Transverse colon (tissue), 4 donors: ENCODE measurements at regions not wholly inside any gene's neighbourhood (a gene's known extent, or its start where the extent isn't known, plus 50 kb on each side); places are given as distances from the start of the nearest gene placed in this dataset.
"Not testable (repeated sequence)": the region's sequence is repeated elsewhere in the genome, so short reads cannot be mapped to it uniquely, and the experiment has no call there.

Experiments used
- DNase-seq: peaks from one replicate; pipeline ENCODE4 v3.0.0-alpha.2; 2019
- H3K27ac ChIP-seq, 4 donors: fragments of 200-600 bp; sonication (generic); 2 replicates each; pipeline ENCODE4 v1.5.1; 2016 to 2018; ENCODE audit warnings: inconsistent platforms in 4 of 4
- H3K27me3 ChIP-seq: fragments of 200-600 bp; sonication (generic); 2 replicates; pipeline ENCODE4 v1.5.1; 2017; ENCODE audit warnings: inconsistent platforms
- H3K36me3 ChIP-seq, 4 donors: fragments of 200-600 bp; sonication (generic); 2 replicates each; pipeline ENCODE4 v1.5.1; 2017 to 2019; ENCODE audit warnings: inconsistent platforms in 4 of 4
- H3K4me1 ChIP-seq, 4 donors: fragments of 200-600 bp; sonication (generic); 2 replicates each; pipeline ENCODE4 v1.5.1; 2017 to 2020; ENCODE audit warnings: inconsistent platforms in 4 of 4
- H3K4me3 ChIP-seq, 4 donors: fragments of 200-600 bp; sonication (generic); 1 replicate in 1 of 4; 2 replicates in 3 of 4; pipeline versions ENCODE4 v1.5.1 to v1.6.1; 2017 to 2019; ENCODE audit warnings: inconsistent platforms in 4 of 4
- H3K9me3 ChIP-seq, 2 donors: fragments of 200-600 bp; sonication (generic); 2 replicates each; pipeline ENCODE4 v1.5.1; 2017 to 2019; ENCODE audit warnings: inconsistent platforms in 2 of 2
- EP300 ChIP-seq: sonication (generic); formaldehyde crosslinking; IDR thresholded peaks from one replicate; pipeline ENCODE4 v1.6.1; 2017; ENCODE audit warnings: antibody characterized with exemption, low read depth
- POLR2A ChIP-seq: fragments of 450-650 bp; IDR thresholded peaks from one replicate; pipeline ENCODE4 v1.6.1; 2016; ENCODE audit warnings: antibody characterized with exemption, mild to moderate bottlenecking, moderate library complexity
- POLR2AphosphoS5 ChIP-seq, 3 donors: sonication (generic); formaldehyde crosslinking; IDR thresholded peaks; one replicate each; pipeline ENCODE4 v1.6.1; 2016; ENCODE audit warnings: antibody characterized with exemption in 3 of 3
- WGBS, 2 donors: methylation state at CpG; one replicate each; pipeline ENCODE4 v1.1.5; 2018; ENCODE audit warnings: low coverage in 1 of 2; 5-methylcytosine and 5-hydroxymethylcytosine counted together
- in situ Hi-C, 4 donors: fragments of 200-750 bp; cut with MboI; loops; one replicate each; pipeline versions ENCODE4 v1.15.0 to v1.15.1; 2017; ENCODE audit warnings: low sequenced_read_pairs in 3 of 4, low pct_ligation_motif_present in 1 of 4, low pct_unique_long_range_greater_than_20kb in 1 of 4
- intact Hi-C: fragments of 100-400 bp; cut with DNase I; formaldehyde crosslinking; loops from one replicate; pipeline ENCODE4 v1.15.1; 2023; ENCODE audit warnings: low total_unique reads
- TF ChIP-seq, protein P1 (sequence below), 5 experiments: fragments of 200-600 bp in 3 of 5; fragments of 450-650 bp in 2 of 5; sonication (generic) in 3 of 5; IDR thresholded peaks; 1 replicate in 2 of 5; 2 replicates in 3 of 5; pipeline ENCODE4 v1.5.1; 2016 to 2017; ENCODE audit warnings: antibody characterized with exemption in 5 of 5, inconsistent platforms in 3 of 5, mild to moderate bottlenecking in 2 of 5, moderate library complexity in 1 of 5

DNA sequence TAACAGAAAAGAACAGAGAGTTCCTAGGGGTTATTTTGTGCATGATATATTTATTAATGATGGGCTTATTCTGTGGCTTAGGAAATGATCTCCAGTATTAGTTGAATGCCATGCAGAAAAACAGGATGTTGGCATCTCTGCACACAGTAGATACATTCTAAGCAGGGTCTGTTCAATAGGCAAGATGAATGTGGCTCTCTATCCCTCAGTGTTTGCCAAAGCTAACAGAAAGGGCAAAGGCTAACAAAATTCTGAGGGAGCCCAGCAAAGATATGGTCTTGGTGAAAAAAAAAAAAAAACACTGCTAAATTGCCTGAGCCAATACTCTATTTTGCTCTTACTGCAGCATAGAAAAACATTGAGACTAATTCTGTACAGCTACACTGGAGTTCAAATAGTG, 1095.8 kb downstream of the UQCRFS1 start:
- Histone ChIP-seq H3K27ac (no peak overlapping the region), H3K36me3 (no peaks in the 10 kb centered on the region), H3K9me3 (no peaks in the 10 kb centered on the region), H3K4me1 (no peaks in the 10 kb centered on the region), H3K4me3 (no peak overlapping the region), H3K27me3 (no peaks in the 10 kb centered on the region)
- in situ Hi-C loops = no loop called here
- intact Hi-C loops = no loop called here
- no peak for DNase-seq
- TF ChIP-seq, protein P1, sequence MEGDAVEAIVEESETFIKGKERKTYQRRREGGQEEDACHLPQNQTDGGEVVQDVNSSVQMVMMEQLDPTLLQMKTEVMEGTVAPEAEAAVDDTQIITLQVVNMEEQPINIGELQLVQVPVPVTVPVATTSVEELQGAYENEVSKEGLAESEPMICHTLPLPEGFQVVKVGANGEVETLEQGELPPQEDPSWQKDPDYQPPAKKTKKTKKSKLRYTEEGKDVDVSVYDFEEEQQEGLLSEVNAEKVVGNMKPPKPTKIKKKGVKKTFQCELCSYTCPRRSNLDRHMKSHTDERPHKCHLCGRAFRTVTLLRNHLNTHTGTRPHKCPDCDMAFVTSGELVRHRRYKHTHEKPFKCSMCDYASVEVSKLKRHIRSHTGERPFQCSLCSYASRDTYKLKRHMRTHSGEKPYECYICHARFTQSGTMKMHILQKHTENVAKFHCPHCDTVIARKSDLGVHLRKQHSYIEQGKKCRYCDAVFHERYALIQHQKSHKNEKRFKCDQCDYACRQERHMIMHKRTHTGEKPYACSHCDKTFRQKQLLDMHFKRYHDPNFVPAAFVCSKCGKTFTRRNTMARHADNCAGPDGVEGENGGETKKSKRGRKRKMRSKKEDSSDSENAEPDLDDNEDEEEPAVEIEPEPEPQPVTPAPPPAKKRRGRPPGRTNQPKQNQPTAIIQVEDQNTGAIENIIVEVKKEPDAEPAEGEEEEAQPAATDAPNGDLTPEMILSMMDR (IDR thresholded peaks at IDR 0.05) = no peak
- TF ChIP-seq POLR2AphosphoS5 (IDR thresholded peaks at IDR 0.05) (no peak), POLR2A (no peak), EP300 (no peak)

DNA sequence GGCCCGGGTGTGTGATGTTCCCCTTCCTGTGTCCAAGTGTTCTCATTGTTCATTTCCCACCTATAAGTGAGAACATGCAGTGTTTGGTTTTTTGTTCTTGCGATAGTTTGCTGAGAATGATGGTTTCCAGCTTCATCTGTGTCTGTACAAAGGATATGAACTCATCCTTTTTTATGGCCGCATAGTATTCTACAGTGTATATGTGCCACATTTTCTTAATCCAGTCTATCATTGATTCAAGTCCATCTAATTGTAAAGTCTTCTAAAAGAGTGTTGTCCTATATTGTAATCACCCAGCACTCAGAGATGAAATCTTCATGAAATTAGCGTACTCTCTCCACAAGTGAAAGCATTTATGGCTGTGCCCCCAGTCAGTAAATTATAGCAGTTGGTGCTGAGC, 1096.6 kb downstream of the UQCRFS1 start:
- H3K9me3 ChIP-seq, H3K27me3 ChIP-seq, H3K36me3 ChIP-seq, DNase-seq, H3K4me1 ChIP-seq, intact Hi-C loops, in situ Hi-C loops, H3K4me3 ChIP-seq, H3K27ac ChIP-seq: not testable (repeated sequence)
- WGBS, 2 donors = 90 to 100% methylated on average over 2 to 4 of the region's 4 CpGs

DNA sequence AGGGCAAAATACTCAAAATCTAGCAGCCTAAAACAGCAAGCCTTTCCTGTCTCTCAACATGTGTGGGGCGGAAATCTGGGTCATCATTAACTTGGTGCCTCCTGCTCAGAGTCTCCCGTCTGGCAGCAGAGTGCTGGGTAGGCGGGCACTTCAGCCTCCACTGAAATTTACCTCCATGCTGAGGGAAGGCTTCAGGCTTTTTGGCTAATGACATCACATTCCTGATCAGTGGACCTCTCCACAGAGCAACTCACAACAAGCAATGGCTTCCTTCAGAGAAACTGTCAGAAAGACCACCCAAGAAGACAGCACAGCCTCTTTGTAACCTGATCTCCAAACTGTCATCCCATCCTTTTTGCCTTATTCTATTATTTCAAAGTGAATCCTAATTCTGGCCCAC, 1109.0 kb downstream of the UQCRFS1 start:
- Histone ChIP-seq H3K27me3 (no peaks in the 10 kb centered on the region), H3K36me3 (no peaks in the 10 kb centered on the region), H3K4me3 (no peak overlapping the region), H3K27ac (no peak overlapping the region), H3K4me1 (no peaks in the 10 kb centered on the region), H3K9me3 (no peaks in the 10 kb centered on the region)
- in situ Hi-C loops (no loop called here), intact Hi-C loops (no loop called here)
- TF ChIP-seq POLR2A (no peak), EP300 (no peak), POLR2AphosphoS5 (IDR thresholded peaks at IDR 0.05) (no peak)
- TF ChIP-seq, protein P1 (IDR thresholded peaks at IDR 0.05) = no peak
- 71% methylated on average over 3 of the region's 3 CpGs; no CpG with 5 or more reads in 1 of the 2 donors for WGBS, 2 donors
- DNase-seq = no peak

DNA sequence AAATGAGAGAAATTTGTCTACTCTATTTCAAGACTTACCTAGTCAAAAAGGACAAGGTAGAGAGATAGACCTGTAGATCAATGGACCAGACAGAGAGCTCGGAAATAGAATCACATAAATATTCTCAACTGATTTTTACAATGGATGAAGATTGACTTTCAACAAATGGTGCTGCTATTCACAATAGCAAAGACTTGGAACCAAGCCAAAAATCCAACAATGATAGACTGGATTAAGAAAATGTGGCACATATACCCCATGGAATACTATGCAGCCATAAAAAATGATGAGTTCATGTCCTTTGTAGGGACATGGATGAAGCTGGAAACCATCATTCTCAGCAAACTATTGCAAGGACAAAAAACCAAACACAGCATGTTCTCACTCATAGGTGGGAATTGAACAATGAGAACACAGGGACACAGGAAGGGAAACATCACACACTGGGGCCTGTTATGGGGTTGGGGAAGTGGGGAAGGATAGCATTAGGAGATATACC, 1128.2 kb downstream of the UQCRFS1 start:
- H3K36me3 ChIP-seq, H3K9me3 ChIP-seq, H3K4me3 ChIP-seq, H3K4me1 ChIP-seq, H3K27ac ChIP-seq, intact Hi-C loops, H3K27me3 ChIP-seq, DNase-seq, in situ Hi-C loops: not testable (repeated sequence)
- WGBS, 2 donors = 88 to 100% methylated on average over 1 of the region's 1 CpG

DNA sequence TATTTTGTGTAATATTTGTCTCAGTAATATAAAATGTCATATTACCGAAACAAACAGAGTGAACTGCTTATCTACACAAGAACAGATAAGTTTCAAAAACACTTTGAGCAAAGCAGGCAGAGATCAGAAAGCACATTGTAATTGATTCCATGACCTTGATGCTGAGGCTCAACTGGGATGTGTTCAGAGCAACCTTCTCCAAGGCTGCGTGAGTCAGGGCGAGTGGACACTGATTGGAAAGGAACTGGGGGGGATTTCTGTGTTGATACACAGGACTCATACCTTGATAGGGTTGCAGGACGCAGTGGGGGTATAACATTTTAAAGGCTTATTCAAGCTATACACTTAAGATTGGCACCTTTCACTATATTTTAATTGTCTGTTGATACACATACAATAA, 1136.3 kb downstream of the UQCRFS1 start:
- 82 to 95% methylated on average over 2 to 4 of the region's 4 CpGs for WGBS, 2 donors
- in situ Hi-C loops = no loop called here

More for the DNA sequence above, 1136.3 kb downstream of the UQCRFS1 start:
- no peak for TF ChIP-seq POLR2AphosphoS5 (IDR thresholded peaks at IDR 0.05)
- no peak for TF ChIP-seq EP300
- TF ChIP-seq, protein P1 (IDR thresholded peaks at IDR 0.05) = no peak
- TF ChIP-seq POLR2A = no peak
- no peaks in the 10 kb centered on the region for H3K9me3 ChIP-seq
- H3K4me3 ChIP-seq = no peak overlapping the region
- no peaks in the 10 kb centered on the region for H3K36me3 ChIP-seq
- no peaks in the 10 kb centered on the region for H3K27me3 ChIP-seq
- intact Hi-C loops = no loop called here
- no peak for DNase-seq
- H3K27ac ChIP-seq = no peak overlapping the region
- H3K4me1 ChIP-seq = no peaks in the 10 kb centered on the region
